Vagina (tissue), 2 donors: ENCODE measurements at regions not wholly inside any gene's neighbourhood (a gene's known extent, or its start where the extent isn't known, plus 50 kb on each side); places are given as distances from the start of the nearest gene placed in this dataset.

Experiments
- DNase-seq, 2 donors: peaks; one replicate each; pipeline ENCODE4 v3.0.0-alpha.2; 2017; ENCODE audit errors: extremely low spot score in 2 of 2
- H3K27ac ChIP-seq: fragments of 200-600 bp; sonication (generic); one replicate; pipeline ENCODE4 v1.5.1; 2019
- H3K27me3 ChIP-seq: fragments of 200-600 bp; sonication (generic); one replicate; pipeline ENCODE4 v1.5.1; 2019
- H3K36me3 ChIP-seq, 2 donors: fragments of 200-600 bp; sonication (generic); one replicate each; pipeline ENCODE4 v1.5.1; 2017 to 2019
- H3K4me1 ChIP-seq: fragments of 200-600 bp; sonication (generic); one replicate; pipeline ENCODE4 v1.5.1; 2019
- H3K4me3 ChIP-seq, 2 donors: fragments of 200-600 bp; sonication (generic); 1 replicate in 1 of 2; 2 replicates in 1 of 2; pipeline ENCODE4 v1.5.1; 2016 to 2019
- H3K9me3 ChIP-seq: fragments of 200-600 bp; sonication (generic); one replicate; pipeline ENCODE4 v1.5.1; 2019
- POLR2A ChIP-seq, 2 donors: fragments of 450-650 bp; IDR thresholded peaks; one replicate each; pipeline ENCODE4 v1.6.1; 2017; ENCODE audit warnings: antibody characterized with exemption in 2 of 2, mild to moderate bottlenecking in 2 of 2, moderate library complexity in 2 of 2
- POLR2AphosphoS5 ChIP-seq, 2 donors: sonication (generic); formaldehyde crosslinking; IDR thresholded peaks; one replicate each; pipeline ENCODE4 v1.9.0; 2017; ENCODE audit warnings: antibody characterized with exemption in 2 of 2, mild to moderate bottlenecking in 2 of 2, low read depth in 1 of 2; ENCODE audit not compliant: insufficient read depth in 1 of 2
- intact Hi-C: fragments of 100-400 bp; cut with DNase I; formaldehyde crosslinking; loops from one replicate; pipeline ENCODE4 v1.15.1; 2023
- TF ChIP-seq, protein P1 (sequence below), 3 experiments: fragments of 450-650 bp in 2 of 3; fragments of 200-600 bp in 1 of 3; sonication (generic) in 1 of 3; IDR thresholded peaks; one replicate each; pipeline ENCODE4 v1.5.1; 2017 to 2019; ENCODE audit warnings: antibody characterized with exemption in 3 of 3, mild to moderate bottlenecking in 2 of 3, moderate library complexity in 2 of 3

DNA sequence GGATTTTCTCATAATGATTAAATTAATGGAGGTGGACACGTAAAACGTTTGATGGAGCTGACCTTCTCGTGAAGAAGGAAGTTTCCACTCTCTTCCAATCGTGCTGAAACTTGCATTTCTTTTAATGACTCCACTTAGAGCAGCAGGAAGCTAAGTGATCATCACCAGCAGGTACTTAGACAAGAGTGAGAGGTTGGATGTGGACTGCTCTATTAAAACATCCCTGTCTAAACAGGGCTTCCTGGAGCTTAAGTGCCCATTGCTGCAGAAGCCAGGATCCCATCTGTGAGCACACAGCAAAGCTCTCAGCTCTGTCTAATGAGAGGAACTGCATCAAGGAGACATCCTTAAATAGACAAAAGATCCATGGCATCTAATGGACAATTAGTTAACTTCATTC, 1539.5 kb upstream of the CELF4 start:
- intact Hi-C loops: no loop called here
- Histone ChIP-seq H3K4me1 (no peaks in the 10 kb centered on the region), H3K4me3 (no peak overlapping the region), H3K9me3 (no peaks in the 10 kb centered on the region), H3K27ac (no peak overlapping the region), H3K27me3 (no peaks in the 10 kb centered on the region), H3K36me3 (no peaks in the 10 kb centered on the region)
- no peak for DNase-seq
- TF ChIP-seq POLR2A (IDR thresholded peaks at IDR 0.05) (no peak), POLR2AphosphoS5 (IDR thresholded peaks at IDR 0.05; ENCODE audit: insufficient read depth in 1 of 2, low read depth in 1 of 2) (no peak)
- TF ChIP-seq, protein P1, sequence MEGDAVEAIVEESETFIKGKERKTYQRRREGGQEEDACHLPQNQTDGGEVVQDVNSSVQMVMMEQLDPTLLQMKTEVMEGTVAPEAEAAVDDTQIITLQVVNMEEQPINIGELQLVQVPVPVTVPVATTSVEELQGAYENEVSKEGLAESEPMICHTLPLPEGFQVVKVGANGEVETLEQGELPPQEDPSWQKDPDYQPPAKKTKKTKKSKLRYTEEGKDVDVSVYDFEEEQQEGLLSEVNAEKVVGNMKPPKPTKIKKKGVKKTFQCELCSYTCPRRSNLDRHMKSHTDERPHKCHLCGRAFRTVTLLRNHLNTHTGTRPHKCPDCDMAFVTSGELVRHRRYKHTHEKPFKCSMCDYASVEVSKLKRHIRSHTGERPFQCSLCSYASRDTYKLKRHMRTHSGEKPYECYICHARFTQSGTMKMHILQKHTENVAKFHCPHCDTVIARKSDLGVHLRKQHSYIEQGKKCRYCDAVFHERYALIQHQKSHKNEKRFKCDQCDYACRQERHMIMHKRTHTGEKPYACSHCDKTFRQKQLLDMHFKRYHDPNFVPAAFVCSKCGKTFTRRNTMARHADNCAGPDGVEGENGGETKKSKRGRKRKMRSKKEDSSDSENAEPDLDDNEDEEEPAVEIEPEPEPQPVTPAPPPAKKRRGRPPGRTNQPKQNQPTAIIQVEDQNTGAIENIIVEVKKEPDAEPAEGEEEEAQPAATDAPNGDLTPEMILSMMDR (IDR thresholded peaks at IDR 0.05): no peak

DNA sequence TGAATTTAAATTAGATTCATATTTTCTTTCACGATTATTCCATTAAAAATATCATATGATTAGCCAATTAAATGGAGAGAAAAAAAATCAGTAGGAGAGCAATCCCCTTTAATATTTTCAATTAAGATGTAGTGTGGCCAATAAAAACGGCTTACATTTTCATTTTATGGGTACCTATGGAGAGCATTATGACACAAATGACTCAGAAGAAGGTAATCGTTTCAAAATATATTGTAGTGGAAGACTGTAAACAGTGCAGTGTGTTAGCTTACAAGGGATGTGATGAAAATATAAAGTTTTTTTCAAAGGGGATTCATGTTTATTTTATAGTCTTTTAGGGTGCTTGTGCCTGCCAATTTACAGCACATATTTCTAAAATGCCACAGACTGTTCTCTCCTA, 1507.4 kb upstream of the CELF4 start:
- Histone ChIP-seq H3K4me3 (no peak overlapping the region), H3K4me1 (no peaks in the 10 kb centered on the region), H3K36me3 (no peaks in the 10 kb centered on the region), H3K27me3 (no peaks in the 10 kb centered on the region), H3K27ac (no peak overlapping the region), H3K9me3 (no peaks in the 10 kb centered on the region)
- no peak for DNase-seq
- intact Hi-C loops: no loop called here
- TF ChIP-seq POLR2A (IDR thresholded peaks at IDR 0.05): no peak
- TF ChIP-seq, protein P1 (IDR thresholded peaks at IDR 0.05): no peak
- no peak for TF ChIP-seq POLR2AphosphoS5 (IDR thresholded peaks at IDR 0.05; ENCODE audit: insufficient read depth in 1 of 2, low read depth in 1 of 2)

DNA sequence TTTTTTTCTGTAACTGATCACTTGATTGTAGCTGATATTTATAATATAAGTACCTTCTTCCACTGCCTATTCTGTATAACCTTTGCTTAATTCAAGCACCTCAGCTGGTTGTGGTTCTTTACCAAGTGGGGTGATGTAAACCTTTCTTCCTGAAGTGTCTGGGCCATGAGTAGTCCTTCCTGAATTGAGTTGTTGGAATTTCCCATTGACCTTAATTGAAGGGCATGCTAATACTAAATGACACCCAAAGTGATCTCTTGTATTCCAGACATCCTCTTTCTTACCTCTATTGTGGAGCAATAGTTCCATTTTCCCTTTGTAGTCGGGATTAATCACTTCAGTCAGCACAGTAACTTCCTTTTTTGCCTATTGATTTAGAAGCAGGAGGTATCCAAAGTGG, 1496.8 kb upstream of the CELF4 start:
- H3K27me3 ChIP-seq: no peaks in the 10 kb centered on the region
- TF ChIP-seq, protein P1 (IDR thresholded peaks at IDR 0.05): no peak
- H3K4me3 ChIP-seq: no peak overlapping the region
- DNase-seq: no peak
- H3K4me1 ChIP-seq: no peaks in the 10 kb centered on the region
- no peaks in the 10 kb centered on the region for H3K36me3 ChIP-seq
- intact Hi-C loops: no loop called here
- H3K27ac ChIP-seq: no peak overlapping the region
- no peaks in the 10 kb centered on the region for H3K9me3 ChIP-seq

DNA sequence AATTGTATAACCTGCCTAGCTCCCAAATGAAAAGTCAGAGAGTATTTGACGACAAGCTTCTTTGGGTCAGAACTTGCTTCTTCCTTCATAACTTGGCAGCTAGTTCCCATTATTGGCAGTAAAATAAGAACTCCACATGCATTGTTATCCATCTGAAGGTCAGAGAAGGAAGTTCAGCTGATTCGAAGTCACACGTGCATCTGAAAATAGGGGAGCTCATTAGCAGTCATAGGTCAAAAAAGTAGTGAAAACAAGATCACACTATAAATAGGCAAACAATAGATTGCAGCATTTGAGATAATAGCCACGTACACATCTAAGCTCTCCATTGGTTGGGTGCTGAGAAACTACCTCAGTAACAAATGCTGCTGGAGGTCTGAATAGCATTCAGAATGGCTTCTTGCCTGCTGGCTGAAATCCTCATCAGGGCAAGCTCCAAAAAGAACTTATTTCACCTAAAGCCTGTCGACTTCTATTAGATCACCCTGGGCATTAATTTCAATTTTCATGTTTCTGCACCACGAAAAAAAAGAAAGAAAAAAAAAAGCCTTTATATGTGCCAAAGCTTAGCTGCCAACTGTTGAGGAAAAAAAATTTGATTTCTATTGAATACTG, 1492.9 kb upstream of the CELF4 start:
- intact Hi-C loops: no loop called here
- no peak for TF ChIP-seq POLR2A (IDR thresholded peaks at IDR 0.05)
- TF ChIP-seq, protein P1 (IDR thresholded peaks at IDR 0.05): no peak
- no peak for TF ChIP-seq POLR2AphosphoS5 (IDR thresholded peaks at IDR 0.05; ENCODE audit: insufficient read depth in 1 of 2, low read depth in 1 of 2)
- no peak for DNase-seq
- H3K27ac ChIP-seq: no peak overlapping the region
- H3K4me1 ChIP-seq: no peaks in the 10 kb centered on the region
- H3K27me3 ChIP-seq: no peaks in the 10 kb centered on the region
- H3K36me3 ChIP-seq: no peaks in the 10 kb centered on the region
- H3K4me3 ChIP-seq: no peak overlapping the region
- H3K9me3 ChIP-seq: no peaks in the 10 kb centered on the region

DNA sequence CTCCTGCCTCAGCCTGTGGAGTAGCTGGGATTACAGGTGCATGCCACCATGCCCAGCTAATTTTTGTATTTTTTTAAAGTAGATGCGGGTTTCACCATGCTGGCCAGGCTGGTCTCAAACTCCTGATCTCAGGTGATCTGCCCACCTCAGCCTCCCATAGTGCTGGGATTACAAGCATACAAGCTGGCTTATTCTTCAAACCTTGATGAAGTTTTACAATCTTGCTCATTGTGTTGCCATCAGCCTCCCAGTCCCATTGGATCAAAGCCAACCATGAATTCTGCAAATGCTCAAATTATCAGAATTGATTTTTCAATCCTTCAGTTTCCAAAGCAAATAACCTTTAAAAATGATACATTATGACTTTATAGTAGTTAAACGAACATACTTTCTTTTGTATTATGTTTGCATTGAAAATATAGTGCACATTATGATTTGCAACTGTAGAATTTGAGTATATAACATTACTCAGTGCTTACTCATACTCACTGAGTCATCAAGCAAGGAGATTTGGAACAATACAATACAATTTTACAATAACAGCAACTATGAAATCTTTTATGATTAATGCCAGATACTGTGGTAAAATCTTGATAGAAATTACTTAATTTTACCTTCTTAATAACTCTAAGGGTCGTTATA, 1491.9 kb upstream of the CELF4 start:
- intact Hi-C loops: no loop called here
- Histone ChIP-seq H3K27ac (no peak overlapping the region), H3K27me3 (no peaks in the 10 kb centered on the region), H3K9me3 (no peaks in the 10 kb centered on the region), H3K36me3 (no peaks in the 10 kb centered on the region), H3K4me1 (no peaks in the 10 kb centered on the region), H3K4me3 (no peak overlapping the region)
- TF ChIP-seq POLR2AphosphoS5 (IDR thresholded peaks at IDR 0.05; ENCODE audit: insufficient read depth in 1 of 2, low read depth in 1 of 2): peak in 1 of 2 donors; percentile 12
- TF ChIP-seq, protein P1 (IDR thresholded peaks at IDR 0.05): no peak
- no peak for DNase-seq
